Iris pigment epithelial cell (primary cell): ENCODE measurements at regions not wholly inside any gene's neighbourhood (a gene's known extent, or its start where the extent isn't known, plus 50 kb on each side); places are given as distances from the start of the nearest gene placed in this dataset.

ENCODE experiments used
- DNase-seq: peaks from one replicate; pipeline ENCODE4 v3.0.0-alpha.2; 2011; ENCODE audit warnings: low read depth

DNA sequence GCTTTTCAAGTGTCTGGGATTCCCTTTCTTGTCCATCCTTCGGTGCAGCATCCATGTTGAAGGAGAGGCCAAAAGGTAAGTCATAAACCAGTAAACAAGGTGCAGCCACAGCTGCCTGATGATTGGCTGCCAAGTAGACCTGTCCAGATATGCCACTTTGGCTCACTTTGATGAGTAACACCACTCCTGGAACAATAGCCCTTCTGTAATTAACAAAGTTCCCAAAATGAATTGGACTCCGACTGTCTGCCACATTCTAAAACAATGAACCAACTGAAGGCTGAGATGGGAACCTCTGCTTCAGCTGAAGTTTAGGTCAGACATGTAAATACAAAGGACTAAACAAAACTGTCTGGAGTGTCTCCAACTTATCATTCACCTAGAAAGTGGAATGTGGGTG is 82.2 kb upstream of the LGALSL start:
- DNase-seq, result no peak

DNA sequence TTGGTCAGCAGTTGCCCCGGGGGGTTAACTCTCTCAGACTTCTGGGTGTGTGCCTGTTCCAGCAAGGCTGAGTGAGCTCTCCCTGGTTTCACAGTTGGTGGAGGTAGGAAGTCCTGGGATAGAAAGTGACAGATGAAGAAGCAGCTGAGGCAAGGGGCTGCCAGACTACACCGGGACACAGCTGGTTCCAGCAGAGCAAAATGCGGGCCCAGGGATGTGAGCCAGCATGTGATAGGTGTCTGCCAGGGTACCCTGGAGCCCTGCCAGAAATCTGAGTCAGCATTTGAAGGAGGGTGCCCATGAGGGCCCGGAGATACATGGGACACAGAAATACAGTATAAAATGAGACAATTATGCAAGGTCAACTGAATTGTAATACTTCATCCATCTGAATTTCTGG is 79.3 kb upstream of the LGALSL start:
- no peak for DNase-seq

DNA sequence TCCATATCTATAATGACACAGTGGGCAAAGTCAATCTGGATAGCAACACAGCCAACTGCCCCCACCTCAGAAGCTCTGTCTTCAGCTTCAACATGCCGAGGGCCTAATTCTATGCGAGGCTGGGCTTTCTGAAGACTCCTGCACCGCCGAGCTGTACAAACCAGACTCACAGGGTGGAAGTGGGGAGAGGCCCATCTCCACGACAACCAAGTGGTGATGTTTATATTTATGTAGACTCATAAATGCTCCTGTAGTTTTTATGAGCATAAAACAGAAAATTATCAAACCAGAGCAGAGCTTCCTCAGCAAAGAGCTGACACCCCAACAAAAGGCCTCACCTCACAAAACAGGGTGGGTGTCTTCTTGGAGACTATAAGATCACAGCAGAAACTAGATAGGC is 77.0 kb upstream of the LGALSL start:
- DNase-seq, result no peak

DNA sequence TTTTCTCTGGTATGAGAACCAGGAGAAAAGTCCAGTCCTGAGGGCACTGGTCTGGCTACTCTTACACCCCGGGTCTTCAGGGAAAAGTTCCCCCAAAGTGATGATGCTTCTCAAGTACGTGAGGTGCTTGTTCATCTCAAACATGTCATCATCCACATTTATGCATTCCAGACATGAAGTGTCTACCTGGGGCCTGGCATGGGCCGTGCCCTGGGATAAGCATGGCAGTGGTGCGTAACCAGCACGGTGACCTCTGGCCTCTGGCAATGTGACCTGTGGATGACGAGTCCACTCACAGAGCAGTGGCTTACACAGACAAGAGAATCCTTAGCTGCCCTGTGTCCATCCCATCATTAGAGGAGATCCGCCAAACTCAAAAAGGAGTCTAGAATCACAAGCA is 74.8 kb upstream of the LGALSL start:
- no peak for DNase-seq

DNA sequence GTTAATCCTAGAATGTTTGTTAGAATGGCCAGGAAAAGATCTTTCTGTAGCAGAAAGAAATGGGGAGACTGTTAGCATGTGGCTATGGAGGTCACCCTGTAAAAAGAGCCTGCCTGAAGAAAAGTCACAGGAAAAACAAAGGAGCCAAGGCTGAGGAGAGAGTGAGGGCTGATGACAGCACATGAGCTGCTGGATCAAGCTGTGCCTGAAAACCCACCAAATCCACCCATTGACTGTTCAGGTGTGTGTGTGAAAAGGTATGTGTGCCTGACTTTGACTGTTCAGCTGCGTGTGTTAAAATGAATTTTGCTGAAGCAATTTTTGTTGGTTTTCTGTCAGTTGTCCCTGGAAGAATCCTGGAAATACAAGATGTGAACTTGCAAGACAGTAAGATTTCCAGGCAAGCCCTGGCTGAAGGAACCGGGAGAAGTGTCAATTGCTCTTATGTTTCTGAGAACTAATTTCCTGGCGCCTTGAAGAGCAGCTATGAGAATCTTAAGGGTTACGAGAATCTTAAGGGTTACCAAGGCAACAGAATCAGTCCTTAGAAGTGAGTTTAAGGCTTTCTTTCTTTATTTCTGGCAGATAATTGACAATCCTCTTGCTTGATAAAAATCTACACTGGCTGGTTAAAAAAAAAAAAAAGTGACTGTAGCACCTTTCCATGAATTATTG is 73.0 kb upstream of the LGALSL start:
- no peak for DNase-seq

DNA sequence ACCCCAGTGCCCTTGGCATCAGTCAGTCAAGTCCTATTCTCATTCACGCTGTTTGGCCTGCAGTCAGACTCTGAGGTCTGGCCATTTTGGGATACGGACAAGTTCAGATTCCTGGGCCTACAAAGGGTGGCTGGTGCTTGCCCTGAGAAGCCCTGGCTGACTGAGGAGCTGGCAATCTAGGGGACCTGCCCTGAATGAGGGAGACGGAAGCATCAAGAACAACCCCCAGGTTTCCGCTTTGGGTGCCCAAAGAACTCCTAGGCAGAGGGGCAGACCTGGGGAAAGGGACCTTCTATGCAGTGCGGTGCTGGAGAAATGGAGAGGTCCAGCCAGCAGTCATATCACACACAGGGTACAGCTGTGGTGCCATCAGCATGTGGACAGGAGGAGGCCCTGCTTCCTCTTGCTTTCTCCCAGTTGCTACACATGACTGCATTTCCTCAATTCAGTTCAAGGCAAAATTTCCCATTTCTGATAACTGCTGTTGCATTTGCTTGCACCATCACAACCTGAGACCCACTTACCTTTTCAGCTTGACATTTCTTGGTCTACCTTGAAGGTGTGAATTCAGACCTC is 70.9 kb upstream of the LGALSL start:
- no peak for DNase-seq

DNA sequence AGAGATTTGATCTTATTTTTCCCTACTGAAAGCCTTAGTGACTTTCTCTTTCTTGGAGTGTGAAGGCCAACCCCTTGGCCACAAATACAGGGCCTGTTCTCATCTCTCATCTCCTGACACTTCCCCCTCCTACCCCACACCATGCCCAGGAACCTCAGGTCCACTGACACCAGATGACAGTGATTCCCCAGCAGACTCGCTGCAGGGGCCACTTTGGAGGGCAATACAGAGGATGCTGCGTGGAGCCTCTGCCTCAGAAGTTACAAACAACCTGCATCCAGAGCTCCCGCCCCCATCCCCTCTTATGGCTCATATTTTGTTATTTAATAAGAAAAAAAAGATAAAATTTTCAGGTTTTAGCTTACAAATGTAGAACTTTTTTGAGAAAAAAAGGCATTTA is 70.1 kb upstream of the LGALSL start:
- no peak for DNase-seq

DNA sequence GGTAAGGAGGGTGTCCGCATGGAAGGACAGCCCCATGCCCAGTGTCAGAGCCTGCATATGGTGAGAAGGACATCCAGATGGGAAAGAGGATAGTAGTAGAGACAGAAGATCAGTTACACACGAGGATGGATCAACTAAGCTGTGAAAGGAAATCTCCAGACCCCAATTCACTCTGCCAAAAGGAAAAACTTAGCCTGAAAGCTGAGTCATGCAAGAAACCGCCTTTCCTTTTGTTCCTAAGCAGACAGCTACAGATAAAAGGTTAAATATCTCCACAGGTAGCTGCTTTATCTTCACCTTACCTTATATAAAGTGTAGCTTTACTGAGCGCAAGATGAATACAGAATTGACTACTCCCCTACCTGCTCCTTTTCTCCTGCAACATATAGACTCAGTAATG is 67.3 kb upstream of the LGALSL start:
- no peak for DNase-seq

DNA sequence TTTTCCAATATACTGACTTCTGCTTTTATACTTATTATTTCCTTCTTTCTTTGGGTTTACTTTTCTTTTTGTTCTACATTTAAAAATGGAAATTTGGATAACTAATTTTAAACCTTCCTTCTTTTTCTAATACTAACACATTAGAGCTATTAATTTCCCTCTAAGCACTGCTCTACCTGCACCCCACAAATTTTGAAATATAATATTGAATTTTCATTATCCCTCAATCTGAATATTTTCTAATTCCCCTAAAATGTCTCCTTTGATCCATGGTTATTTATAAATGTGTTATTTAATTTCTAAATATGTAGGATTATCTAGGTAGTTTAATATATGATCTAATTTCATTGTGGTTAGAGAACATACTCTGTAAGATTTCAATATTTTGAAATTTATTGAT is 63.4 kb upstream of the LGALSL start:
- no peak for DNase-seq

DNA sequence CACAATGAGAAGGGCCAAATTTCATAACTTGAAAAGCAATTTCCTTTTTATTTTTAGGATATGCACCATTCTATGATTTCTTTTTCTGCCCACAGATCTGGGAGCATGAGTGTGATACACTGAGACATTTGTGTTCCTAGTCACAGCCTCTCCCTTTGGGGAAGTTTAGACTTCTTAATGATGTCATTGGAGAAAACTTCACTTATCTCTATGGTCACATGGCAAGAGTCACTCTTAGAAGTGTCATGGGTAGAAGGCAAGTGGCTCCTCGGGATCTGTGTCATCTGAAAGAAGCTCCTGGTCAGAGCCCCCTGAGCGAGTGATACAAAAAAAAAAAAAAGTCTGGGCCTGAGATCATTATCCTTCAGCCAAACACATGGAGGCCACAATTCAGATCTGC is 62.5 kb upstream of the LGALSL start:
- DNase-seq, result no peak

DNA sequence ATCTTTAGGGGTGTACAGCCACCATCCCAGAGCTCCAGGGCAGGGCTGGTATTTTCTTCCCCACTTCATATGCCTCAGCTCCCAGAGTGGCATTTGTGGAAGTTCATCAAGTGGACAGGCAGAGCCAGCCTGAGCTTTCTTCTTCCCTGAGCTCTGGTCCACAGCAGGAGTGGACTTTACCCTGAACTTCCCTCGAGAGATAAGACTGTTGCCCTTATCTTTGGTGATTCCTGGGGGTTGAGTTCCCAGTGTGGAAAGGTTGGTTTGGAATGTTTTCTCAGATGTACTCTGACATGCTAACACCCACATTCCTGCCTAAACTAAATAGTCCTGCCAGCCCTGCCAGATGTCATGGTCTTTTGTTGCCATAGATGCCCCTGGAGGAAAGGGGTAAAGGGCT is 62.0 kb upstream of the LGALSL start:
- no peak for DNase-seq

DNA sequence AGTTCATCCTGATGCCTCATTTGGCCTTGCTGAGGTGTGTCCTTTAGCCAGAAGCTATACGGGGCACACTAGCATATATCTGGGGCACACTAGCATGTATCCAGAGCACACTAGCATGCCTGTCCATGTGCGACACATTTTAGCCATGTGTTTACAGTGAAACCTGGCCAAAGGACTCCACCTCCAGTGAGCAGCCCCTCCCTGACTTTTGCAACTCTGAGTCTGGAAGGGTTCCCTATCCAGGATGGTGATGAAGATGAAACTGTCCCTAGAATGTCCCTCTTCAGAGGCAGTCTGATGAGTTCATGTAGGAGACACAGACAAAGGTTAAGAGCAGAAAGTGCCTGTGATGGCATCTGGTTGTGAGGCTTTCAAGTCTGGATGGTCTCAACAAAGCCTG is 61.4 kb upstream of the LGALSL start:
- no peak for DNase-seq

DNA sequence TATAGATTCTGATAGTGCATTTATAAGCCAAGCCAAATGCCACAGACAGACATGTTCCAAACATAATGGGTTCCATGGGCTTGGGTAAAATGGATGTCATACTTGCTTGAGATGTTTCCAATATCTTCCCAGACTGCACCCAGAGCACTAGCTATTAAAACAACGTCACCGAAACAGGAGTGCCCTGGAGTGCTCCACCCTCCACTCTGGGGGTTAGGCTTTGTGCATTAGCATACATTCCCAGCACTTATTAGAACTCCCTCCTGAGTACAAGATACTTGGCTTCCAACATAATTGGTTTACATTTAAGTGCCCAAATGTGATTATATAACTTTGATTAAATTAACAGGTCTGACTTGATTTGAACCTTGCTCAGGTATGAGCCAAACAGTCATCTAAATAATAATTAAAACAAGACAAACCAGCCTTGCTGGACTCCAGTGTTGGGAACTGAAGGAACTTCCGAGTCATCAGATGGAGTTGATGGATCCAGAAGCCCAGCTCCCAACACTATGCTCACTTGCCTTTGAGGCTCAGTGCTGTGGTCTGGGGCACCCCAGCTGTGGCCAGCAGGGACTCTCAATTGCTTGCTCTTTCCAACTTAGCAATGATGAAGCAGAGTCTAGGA is 60.5 kb upstream of the LGALSL start:
- DNase-seq, result no peak

DNA sequence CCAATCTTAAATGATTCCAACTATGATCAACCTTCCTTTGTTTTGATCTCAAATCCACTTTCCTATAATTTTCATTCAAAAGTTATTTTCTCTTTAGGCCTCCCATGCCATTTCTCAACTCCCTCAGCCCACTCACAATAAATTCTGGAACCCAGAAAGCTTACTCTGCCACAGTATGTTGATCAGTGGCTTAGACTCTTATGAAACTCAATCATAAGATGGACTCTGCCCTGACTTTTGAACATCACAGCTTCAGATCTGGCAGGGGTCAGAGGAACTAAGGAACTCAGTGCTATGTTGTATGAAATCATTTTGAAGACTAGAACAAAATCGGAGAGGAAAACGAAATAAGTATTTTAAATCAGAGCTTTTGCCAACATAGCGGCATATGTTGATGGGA is 59.8 kb upstream of the LGALSL start:
- no peak for DNase-seq

DNA sequence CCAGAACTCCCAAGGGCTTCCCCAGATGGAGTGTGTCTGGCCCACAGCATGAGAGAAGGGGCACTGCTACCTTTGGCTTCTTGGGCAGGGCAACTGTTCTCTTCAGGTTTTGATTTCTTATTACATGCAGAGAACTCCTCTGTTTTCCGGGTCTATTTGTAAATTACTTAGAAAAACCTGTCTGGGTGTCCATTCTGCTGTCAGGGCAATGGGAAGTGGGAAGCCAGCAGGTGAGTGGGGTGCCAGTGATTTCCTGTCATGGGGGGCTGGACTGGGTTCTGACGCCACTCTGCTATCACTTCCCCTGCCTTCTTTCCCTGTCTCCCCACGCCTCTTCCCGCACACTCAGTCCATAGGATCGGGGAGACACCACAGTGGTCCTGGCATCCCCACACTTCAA is 58.0 kb upstream of the LGALSL start:
- no peak for DNase-seq

DNA sequence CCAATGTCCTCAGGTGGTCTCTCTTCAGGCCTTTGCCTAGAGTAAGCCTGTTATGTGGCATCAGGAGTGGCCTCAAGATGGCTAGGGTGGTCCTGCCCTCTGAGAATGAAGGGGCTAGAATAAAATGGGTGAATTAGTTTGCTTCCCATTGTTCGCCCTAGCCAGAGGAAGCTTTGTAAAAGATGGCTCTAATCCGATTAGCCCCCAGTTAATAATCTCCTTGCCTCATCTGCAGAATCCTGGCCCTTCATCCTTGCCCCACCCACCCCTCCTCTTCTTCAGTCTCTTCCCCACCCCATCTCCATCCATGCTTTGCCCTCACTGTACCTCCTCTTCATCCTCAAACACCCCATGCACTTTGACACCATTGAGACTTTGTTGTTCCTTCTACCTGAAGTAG is 57.4 kb upstream of the LGALSL start:
- DNase-seq, result no peak

DNA sequence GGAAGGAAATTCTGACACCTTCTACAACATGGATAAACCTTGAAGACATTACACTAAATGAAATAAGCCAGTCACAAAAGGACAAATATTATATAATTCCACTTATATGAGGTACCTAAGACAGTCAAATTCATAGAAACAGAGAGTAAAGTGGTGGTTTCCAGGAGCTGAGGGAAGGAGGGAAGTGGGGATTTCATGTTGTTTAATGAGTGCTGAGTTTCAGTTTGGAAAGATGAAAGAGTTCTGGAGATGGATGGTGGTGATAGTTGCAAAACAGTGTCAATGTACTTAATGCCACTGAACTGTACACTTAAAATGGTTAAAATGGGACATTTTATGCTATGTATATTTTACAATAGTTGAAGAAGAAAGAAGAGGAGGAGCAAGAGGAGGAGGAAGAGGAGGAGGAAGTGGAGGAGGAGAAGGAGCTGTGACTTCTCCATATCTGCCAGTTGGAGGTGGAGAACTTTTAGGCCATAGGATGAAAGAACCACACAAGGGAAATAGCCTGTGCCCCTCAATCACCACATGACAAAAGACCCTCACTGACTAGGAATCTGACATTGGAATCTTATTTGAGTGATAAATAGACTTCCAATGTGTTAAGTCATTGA is 55.3 kb upstream of the LGALSL start:
- DNase-seq, result no peak

DNA sequence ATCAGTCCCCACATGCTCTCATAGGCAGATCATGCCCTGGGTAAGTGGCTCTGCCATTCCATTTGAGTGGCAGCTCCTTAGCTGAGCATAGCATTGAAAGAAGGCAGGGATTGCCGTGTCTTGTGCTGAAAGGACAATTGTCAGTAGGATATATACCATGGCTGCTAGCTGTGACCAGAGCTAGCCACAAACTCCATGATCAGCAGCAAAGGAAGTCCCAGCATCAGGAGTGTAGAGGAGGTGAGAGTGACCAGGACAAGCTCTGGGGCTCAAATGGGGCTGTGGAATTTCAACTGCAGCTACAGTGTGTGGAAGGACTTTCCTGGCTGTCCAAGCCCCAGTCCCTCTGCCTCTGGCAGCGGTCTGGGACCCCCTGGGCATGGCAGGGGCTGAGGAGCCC is 54.4 kb upstream of the LGALSL start:
- DNase-seq, result no peak

DNA sequence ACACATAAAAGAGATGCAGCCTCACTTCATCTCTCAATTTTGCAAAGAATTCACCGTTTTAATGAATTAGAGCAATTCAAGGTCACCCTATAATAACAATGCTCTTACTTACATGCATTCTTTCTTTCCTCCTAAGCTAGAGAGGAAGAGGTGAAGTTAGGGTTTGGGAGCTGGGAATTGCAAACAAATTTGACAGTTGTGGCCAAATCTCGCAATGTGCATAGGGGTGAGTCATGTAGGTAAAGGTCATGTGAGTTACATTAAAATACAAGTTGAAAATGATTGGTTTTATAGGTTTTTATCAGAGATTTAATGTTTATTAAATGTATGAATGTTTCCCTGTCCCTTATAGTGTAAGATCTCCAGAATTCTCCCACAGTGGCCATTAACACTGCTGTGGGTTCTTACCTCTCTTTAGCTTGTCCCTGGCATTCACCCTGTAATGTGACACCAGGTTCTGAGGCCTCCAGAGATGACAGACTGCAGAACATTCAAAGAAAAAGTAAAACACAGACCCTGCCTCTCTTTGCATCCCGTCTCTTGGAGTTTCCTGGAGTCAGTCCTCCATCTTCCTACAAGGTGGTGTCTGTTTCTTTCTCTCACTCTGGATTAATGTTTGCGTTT is 53.7 kb upstream of the LGALSL start:
- DNase-seq, result peak; percentile 41

DNA sequence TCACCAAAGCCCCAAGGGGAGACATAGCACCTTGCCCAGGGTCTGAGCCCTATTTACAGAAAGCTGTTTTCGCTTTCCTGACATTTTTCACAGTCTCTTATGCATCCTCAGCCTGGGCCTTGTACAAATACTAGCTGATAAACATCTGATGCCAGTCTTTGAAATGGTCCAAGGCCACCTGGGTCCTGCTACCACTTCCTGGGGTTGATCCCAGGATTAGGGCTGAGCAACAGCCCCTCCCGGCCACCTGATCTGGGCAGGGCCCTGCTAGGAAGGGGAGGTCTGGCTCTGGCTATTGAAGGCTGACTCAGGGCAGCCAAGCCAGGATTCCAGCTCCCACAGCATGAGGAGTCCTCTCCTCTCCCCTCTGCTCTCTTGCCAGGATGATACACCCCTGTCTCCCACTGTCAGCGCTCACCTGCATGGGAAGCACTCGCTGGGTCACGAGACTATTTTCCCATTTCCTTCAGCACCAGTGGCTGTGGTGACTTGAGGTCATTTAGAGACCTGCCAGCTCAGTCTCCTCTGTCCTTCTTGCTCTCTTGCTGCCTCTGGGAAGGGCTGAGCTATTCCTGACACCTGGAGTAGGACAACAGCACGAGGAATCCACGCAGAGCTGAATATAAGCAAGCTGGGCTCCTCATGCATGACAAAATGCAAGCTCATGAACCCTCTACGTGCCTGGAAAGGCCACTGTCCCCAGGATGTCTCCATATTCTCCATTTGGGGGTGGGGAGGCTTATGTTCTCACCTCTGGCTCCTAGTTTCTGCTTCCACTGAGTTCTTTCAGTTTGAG is 53.0 kb upstream of the LGALSL start:
- DNase-seq, result peak; percentile 28

DNA sequence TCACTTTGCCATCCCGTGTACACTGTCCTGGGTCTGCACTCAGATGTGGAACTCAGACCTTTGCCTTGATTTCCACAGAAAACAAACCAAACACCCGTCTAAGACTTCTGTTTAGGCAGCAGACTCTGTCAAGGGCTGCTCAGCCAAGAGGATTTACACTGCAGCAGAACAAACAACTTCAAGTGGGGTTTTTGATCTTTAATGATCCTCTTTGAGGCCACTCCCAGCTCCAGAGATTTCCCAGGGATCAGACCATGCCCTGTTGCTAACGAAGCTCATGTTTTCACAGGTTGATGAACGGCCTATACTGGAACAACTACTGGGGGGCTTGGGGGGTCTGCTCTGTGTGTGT is 52.5 kb upstream of the LGALSL start:
- no peak for DNase-seq

DNA sequence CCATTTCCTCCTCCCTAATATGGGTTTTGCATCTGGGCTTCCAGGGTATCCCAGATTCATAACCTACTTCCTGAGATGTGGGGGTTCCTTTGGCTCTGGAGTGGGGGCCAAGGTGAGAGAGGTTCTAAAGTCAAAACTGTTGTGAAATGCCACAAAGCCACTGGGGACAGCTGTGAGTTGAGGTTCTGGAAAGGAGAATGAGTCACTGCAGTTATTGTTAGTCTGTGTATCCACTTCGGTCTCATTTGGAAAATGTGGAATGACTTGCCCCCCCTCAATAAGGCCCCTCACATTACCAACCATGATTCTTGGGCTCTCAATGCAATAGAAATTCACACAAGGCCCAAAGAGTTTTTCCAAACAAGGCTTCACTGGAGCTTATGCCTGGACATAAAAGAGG is 51.1 kb upstream of the LGALSL start:
- peak; percentile 43 for DNase-seq
